Breast epithelium (tissue), 4 donors: ENCODE measurements at regions not wholly inside any gene's neighbourhood (a gene's known extent, or its start where the extent isn't known, plus 50 kb on each side); places are given as distances from the start of the nearest gene placed in this dataset.

Experiments
- DNase-seq, 2 donors: peaks; one replicate each; pipeline ENCODE4 v3.0.0-alpha.2; 2019; ENCODE audit warnings: low spot score in 2 of 2
- H3K27ac ChIP-seq, 2 donors: fragments of 200-600 bp; sonication (generic) in 1 of 2; one replicate each; pipeline ENCODE4 v1.5.1; 2016 to 2019; ENCODE audit warnings: mild to moderate bottlenecking in 1 of 2
- H3K27me3 ChIP-seq, 2 donors: fragments of 200-600 bp; sonication (generic) in 1 of 2; one replicate each; pipeline versions ENCODE4 v1.5.1 to v1.6.0; 2017 to 2019; ENCODE audit warnings: control low read depth in 1 of 2, mild to moderate bottlenecking in 1 of 2
- H3K36me3 ChIP-seq: fragments of 200-600 bp; one replicate; pipeline ENCODE4 v1.5.1; 2019
- H3K4me1 ChIP-seq, 2 donors: fragments of 200-600 bp; sonication (generic); one replicate each; pipeline ENCODE4 v1.5.1; 2016 to 2019; ENCODE audit warnings: control low read depth in 1 of 2
- H3K4me3 ChIP-seq, 3 donors: fragments of 200-600 bp; sonication (generic); 1 replicate in 2 of 3; 2 replicates in 1 of 3; pipeline ENCODE4 v1.5.1; 2016 to 2019; ENCODE audit warnings: mild to moderate bottlenecking in 3 of 3, moderate library complexity in 2 of 3
- H3K9me3 ChIP-seq, 2 donors: fragments of 200-600 bp; sonication (generic) in 1 of 2; one replicate each; pipeline ENCODE4 v1.5.1; 2016 to 2019; ENCODE audit warnings: control low read depth in 1 of 2
- CTCF ChIP-seq, 3 donors: fragments of 450-650 bp; IDR thresholded peaks; one replicate each; pipeline ENCODE4 v1.5.1; 2016 to 2017; ENCODE audit warnings: antibody characterized with exemption in 3 of 3, mild to moderate bottlenecking in 3 of 3, moderate library complexity in 3 of 3
- POLR2A ChIP-seq: fragments of 450-650 bp; IDR thresholded peaks from one replicate; pipeline ENCODE4 v1.6.1; 2016; ENCODE audit warnings: antibody characterized with exemption, mild to moderate bottlenecking, moderate library complexity
- POLR2AphosphoS5 ChIP-seq, 3 donors: sonication (generic); formaldehyde crosslinking; IDR thresholded peaks; one replicate each; pipeline ENCODE4 v1.6.1; 2017; ENCODE audit warnings: antibody characterized with exemption in 3 of 3
- intact Hi-C: fragments of 100-400 bp; cut with DNase I; formaldehyde crosslinking; loops from one replicate; pipeline ENCODE4 v1.15.1; 2023; ENCODE audit warnings: low total_unique reads

GRCh38 chr12:58206876-58207275 is 265.5 kb downstream of the ATP23 start:
- no peak overlapping the region for H3K4me3 ChIP-seq
- no peaks in the 10 kb centered on the region for H3K9me3 ChIP-seq
- TF ChIP-seq POLR2A, result no peak
- no peak for TF ChIP-seq POLR2AphosphoS5 (IDR thresholded peaks at IDR 0.05)
- TF ChIP-seq CTCF (IDR thresholded peaks at IDR 0.05), result no peak
- H3K4me1 ChIP-seq, result no peaks in the 10 kb centered on the region
- no peaks in the 10 kb centered on the region for H3K36me3 ChIP-seq
- intact Hi-C loops, result no loop called here
- no peak overlapping the region for H3K27ac ChIP-seq
- no peak for DNase-seq
- H3K27me3 ChIP-seq, result no peaks in the 10 kb centered on the region

- Histone ChIP-seq H3K27me3 (no peaks in the 10 kb centered on the region), H3K4me3 (no peak overlapping the region), H3K36me3 (no peaks in the 10 kb centered on the region), H3K4me1 (no peaks in the 10 kb centered on the region), H3K9me3 (no peaks in the 10 kb centered on the region), H3K27ac (no peak overlapping the region)
- TF ChIP-seq POLR2AphosphoS5 (IDR thresholded peaks at IDR 0.05) (no peak), CTCF (IDR thresholded peaks at IDR 0.05) (no peak), POLR2A (no peak)
- no peak for DNase-seq
- intact Hi-C loops, result no loop called here
Observed at GRCh38 chr12:58211211-58211610, 269.8 kb downstream of the ATP23 start.

GRCh38 chr12:58217130-58217529 is 275.8 kb downstream of the ATP23 start:
- H3K36me3 ChIP-seq, result no peaks in the 10 kb centered on the region
- no peak overlapping the region for H3K4me3 ChIP-seq
- H3K27me3 ChIP-seq, result no peaks in the 10 kb centered on the region
- TF ChIP-seq POLR2A, result no peak
- no peak overlapping the region for H3K27ac ChIP-seq
- no peak for DNase-seq
- no peaks in the 10 kb centered on the region for H3K4me1 ChIP-seq
- intact Hi-C loops, result no loop called here
- H3K9me3 ChIP-seq, result no peaks in the 10 kb centered on the region

- Histone ChIP-seq H3K4me3 (no peak overlapping the region), H3K9me3 (no peaks in the 10 kb centered on the region), H3K4me1 (no peaks in the 10 kb centered on the region), H3K36me3 (no peaks in the 10 kb centered on the region), H3K27me3 (no peaks in the 10 kb centered on the region), H3K27ac (no peak overlapping the region)
- no peak for DNase-seq
- no peak for TF ChIP-seq CTCF (IDR thresholded peaks at IDR 0.05)
- no peak for TF ChIP-seq POLR2A
- TF ChIP-seq POLR2AphosphoS5 (IDR thresholded peaks at IDR 0.05), result no peak
- intact Hi-C loops, result no loop called here
Observed at GRCh38 chr12:58224536-58225105, 283.3 kb downstream of the ATP23 start.

GRCh38 chr12:58225203-58225877 is 284.0 kb downstream of the ATP23 start:
- no peak overlapping the region for H3K27ac ChIP-seq
- no peaks in the 10 kb centered on the region for H3K36me3 ChIP-seq
- H3K27me3 ChIP-seq, result no peaks in the 10 kb centered on the region
- TF ChIP-seq POLR2AphosphoS5 (IDR thresholded peaks at IDR 0.05), result no peak
- H3K4me1 ChIP-seq, result no peaks in the 10 kb centered on the region
- DNase-seq, result no peak
- H3K4me3 ChIP-seq, result no peak overlapping the region
- intact Hi-C loops, result no loop called here
- H3K9me3 ChIP-seq, result no peaks in the 10 kb centered on the region

GRCh38 chr12:58233886-58234285 is 292.5 kb downstream of the ATP23 start:
- Histone ChIP-seq H3K27ac (no peak overlapping the region), H3K4me3 (no peak overlapping the region), H3K9me3 (peaks cover 0 to 5% of the 10 kb centered on the region in 2 donors), H3K36me3 (no peaks in the 10 kb centered on the region), H3K27me3 (no peaks in the 10 kb centered on the region), H3K4me1 (no peaks in the 10 kb centered on the region)
- no peak for TF ChIP-seq POLR2A
- no peak for TF ChIP-seq CTCF (IDR thresholded peaks at IDR 0.05)
- TF ChIP-seq POLR2AphosphoS5 (IDR thresholded peaks at IDR 0.05), result no peak
- intact Hi-C loops, result no loop called here
- DNase-seq, result no peak
